IPS-18a (cell line): ENCODE measurements at regions not wholly inside any gene's neighbourhood (a gene's known extent, or its start where the extent isn't known, plus 50 kb on each side); places are given as distances from the start of the nearest gene placed in this dataset.

Experiments used
- H3K27ac ChIP-seq: one replicate; pipeline ENCODE4 v1.5.1; 2013; ENCODE audit warnings: low read length
- H3K27me3 ChIP-seq: one replicate; pipeline ENCODE4 v1.6.1; 2013; ENCODE audit warnings: mild to moderate bottlenecking, low read length; ENCODE audit not compliant: control insufficient read depth, insufficient read depth
- H3K36me3 ChIP-seq: one replicate; pipeline ENCODE4 v1.6.1; 2013; ENCODE audit warnings: low read depth, low read length; ENCODE audit not compliant: control insufficient read depth
- H3K4me1 ChIP-seq: one replicate; pipeline ENCODE4 v1.6.1; 2013; ENCODE audit warnings: low read depth, low read length; ENCODE audit not compliant: control insufficient read depth
- H3K4me3 ChIP-seq: one replicate; pipeline ENCODE4 v1.5.1; 2013; ENCODE audit warnings: low read length
- H3K9ac ChIP-seq: one replicate; pipeline ENCODE4 v1.6.1; 2013; ENCODE audit warnings: mild to moderate bottlenecking, low read length, moderate library complexity
- H3K9me3 ChIP-seq: one replicate; pipeline ENCODE4 v1.6.1; 2013; ENCODE audit warnings: low read depth, low read length; ENCODE audit not compliant: control insufficient read depth

DNA sequence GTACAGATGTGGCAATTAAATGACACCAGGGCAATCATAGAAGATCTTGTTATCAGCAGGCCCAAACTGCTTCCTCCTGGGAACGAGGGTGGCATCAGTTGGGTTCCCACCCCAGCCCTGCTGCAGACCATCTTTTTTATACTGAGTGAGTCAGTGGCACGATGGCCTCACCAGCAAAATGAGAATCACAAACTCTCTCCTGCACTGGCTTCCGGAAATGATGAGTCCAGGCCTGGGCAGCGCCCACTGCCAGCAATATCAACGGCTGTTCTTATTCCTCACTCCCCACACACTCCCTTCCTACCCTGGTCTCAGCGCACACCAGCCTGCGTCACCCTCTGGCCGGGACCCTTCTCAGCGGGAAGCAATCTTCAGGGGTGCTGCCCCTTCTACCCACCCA is 340.3 kb downstream of the FOXL1 start:
- H3K9ac ChIP-seq = no peak overlapping the region
- H3K4me3 ChIP-seq = no peak overlapping the region
- H3K27ac ChIP-seq = no peak overlapping the region
- no peaks in the 10 kb centered on the region for H3K4me1 ChIP-seq
- no peaks in the 10 kb centered on the region for H3K36me3 ChIP-seq
- no peaks in the 10 kb centered on the region for H3K9me3 ChIP-seq
- no peaks in the 10 kb centered on the region for H3K27me3 ChIP-seq

DNA sequence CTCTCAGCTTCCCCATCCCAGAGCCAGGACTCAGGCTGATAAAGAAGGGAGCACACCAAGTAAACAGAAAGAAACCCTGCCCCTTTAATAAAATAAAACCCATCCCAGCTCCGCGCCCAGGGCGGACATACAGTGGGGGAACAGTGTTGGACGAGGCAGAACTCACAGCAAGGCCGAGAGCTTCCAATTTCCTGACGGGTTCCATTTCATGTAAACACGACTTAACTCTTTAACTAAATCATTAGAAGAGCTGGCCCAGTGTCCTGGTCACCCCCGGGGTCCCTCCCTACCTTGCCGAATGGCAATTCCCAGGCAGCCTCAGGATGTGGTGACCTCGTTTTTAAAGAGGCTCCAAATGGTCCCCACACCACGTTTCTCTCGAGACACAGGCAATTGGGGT is 340.7 kb downstream of the FOXL1 start:
- Histone ChIP-seq H3K9ac (no peak overlapping the region), H3K4me1 (no peaks in the 10 kb centered on the region), H3K27ac (no peak overlapping the region), H3K9me3 (no peaks in the 10 kb centered on the region), H3K4me3 (no peak overlapping the region), H3K27me3 (no peaks in the 10 kb centered on the region), H3K36me3 (no peaks in the 10 kb centered on the region)

DNA sequence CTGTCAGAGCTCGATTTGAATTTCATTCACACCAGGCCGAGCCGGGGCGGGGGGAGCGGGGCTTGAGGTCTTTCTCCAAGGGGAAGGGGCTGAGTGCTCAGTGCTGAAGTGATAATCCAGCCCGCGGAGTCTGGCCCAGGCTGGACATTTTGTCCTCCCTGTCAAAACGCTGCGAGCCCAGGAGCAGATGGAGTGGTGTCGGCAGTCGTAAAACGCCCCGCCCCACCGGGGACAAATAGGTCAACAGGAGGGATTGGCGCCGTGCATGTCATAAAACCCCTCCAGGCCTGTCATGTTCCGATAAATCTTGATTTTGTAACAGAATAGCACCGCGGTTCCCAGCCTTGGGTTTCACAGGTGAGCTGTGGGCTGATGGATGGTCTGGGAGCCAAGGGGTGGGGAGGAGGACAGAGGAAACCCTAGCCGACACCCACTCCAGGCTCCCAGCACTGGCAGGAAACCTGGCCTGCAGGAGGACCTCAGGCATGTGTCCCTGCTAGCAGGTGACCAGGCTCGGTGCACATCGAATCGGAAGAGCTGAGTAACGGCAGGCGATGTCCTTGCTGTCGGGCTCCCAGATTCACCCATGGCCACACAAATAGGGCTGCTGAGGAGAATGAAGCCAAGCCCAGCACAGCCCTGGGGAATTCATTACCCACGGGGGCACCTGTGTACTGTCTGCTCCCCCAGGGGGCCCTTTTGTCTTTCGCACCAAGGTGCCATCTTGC is 341.4 kb downstream of the FOXL1 start:
- Histone ChIP-seq H3K4me1 (no peaks in the 10 kb centered on the region), H3K9me3 (no peaks in the 10 kb centered on the region), H3K9ac (no peak overlapping the region), H3K27me3 (no peaks in the 10 kb centered on the region), H3K4me3 (no peak overlapping the region), H3K36me3 (no peaks in the 10 kb centered on the region), H3K27ac (no peak overlapping the region)

DNA sequence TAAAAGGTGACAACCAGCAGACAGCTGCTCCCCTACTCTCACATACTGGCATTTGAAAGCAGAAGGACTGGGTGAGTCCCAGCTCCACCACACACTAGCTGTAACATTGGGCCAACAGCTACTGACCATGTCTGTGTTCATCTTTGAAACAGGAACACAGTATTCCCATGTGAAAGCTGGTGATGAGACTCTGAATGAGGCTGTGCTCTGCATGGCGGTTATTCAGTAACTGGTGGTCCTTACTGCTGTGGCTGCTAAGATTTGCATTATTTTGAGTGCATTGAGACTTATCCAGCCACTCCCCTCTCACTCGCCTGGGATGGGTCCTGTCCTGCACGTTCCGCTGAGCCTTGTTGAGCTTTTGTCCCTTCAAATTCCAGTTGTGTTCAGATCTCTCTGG is 342.9 kb downstream of the FOXL1 start:
- Histone ChIP-seq H3K27ac (no peak overlapping the region), H3K9ac (no peak overlapping the region), H3K4me3 (no peak overlapping the region), H3K27me3 (no peaks in the 10 kb centered on the region), H3K9me3 (no peaks in the 10 kb centered on the region), H3K36me3 (no peaks in the 10 kb centered on the region), H3K4me1 (no peaks in the 10 kb centered on the region)

DNA sequence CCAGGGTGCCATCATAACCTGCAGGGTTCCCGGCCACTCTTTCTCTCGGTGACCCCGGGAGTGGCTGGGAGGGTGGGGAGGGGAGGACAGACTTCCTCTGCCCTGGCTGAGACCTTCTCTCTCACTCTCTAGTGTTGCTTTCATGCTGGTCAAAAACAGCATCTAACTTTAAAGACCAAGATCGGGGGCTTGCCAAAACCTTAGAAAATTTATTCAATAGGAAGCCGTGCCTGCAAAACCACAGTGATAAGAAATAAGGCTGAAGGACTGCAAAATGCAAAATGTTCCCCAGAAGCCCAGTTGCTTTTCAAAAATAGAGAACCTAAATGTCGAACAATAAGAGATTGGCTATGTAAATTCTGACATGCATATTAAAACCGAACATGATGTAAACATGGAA is 344.0 kb downstream of the FOXL1 start:
- H3K4me3 ChIP-seq = no peak overlapping the region
- no peak overlapping the region for H3K9ac ChIP-seq
- no peaks in the 10 kb centered on the region for H3K9me3 ChIP-seq
- no peaks in the 10 kb centered on the region for H3K4me1 ChIP-seq
- H3K27me3 ChIP-seq = no peaks in the 10 kb centered on the region
- H3K27ac ChIP-seq = no peak overlapping the region
- H3K36me3 ChIP-seq = no peaks in the 10 kb centered on the region

DNA sequence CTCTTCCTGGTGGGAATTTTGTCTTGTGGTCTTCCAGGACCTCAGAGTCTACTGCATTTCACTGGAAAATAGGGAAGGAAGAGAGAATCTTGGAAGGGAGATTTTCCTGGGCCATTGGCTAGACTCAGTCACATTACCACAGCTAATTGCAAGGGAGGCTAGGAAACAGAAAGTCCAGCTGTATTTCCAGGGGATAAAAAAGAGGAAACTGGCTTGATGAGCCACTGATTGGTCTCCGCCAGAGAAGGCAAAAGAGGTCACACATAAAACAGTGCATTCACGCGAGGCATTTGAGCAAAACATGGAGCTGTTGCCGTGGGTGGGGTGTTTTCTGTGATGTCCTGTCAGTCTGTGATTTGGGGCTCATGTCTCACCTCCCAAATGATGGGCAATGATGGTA is 345.3 kb downstream of the FOXL1 start:
- Histone ChIP-seq H3K27me3 (no peaks in the 10 kb centered on the region), H3K27ac (no peak overlapping the region), H3K36me3 (no peaks in the 10 kb centered on the region), H3K9me3 (no peaks in the 10 kb centered on the region), H3K9ac (no peak overlapping the region), H3K4me1 (no peaks in the 10 kb centered on the region), H3K4me3 (no peak overlapping the region)

DNA sequence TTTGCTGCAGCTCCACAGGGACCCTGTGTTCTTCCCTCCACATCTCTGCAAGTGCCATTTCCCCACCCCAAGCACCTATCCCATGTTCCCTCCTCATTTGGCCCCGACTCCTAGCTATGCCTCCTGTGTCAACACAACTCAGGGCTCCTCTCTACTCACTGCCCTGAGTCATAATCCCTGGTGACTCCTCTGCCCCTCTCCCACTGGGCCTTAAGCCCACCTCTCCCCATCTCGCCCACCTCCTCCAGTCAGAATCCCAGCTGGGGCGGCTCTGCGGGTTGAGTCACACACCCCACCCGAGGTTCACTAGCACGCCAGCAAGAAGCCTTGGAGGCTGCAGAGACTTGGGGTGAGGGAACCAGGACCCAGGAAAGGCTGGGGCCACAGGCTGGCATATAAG is 346.2 kb downstream of the FOXL1 start:
- no peak overlapping the region for H3K27ac ChIP-seq
- no peaks in the 10 kb centered on the region for H3K27me3 ChIP-seq
- no peak overlapping the region for H3K4me3 ChIP-seq
- no peaks in the 10 kb centered on the region for H3K9me3 ChIP-seq
- no peaks in the 10 kb centered on the region for H3K4me1 ChIP-seq
- H3K9ac ChIP-seq = no peak overlapping the region
- no peaks in the 10 kb centered on the region for H3K36me3 ChIP-seq

DNA sequence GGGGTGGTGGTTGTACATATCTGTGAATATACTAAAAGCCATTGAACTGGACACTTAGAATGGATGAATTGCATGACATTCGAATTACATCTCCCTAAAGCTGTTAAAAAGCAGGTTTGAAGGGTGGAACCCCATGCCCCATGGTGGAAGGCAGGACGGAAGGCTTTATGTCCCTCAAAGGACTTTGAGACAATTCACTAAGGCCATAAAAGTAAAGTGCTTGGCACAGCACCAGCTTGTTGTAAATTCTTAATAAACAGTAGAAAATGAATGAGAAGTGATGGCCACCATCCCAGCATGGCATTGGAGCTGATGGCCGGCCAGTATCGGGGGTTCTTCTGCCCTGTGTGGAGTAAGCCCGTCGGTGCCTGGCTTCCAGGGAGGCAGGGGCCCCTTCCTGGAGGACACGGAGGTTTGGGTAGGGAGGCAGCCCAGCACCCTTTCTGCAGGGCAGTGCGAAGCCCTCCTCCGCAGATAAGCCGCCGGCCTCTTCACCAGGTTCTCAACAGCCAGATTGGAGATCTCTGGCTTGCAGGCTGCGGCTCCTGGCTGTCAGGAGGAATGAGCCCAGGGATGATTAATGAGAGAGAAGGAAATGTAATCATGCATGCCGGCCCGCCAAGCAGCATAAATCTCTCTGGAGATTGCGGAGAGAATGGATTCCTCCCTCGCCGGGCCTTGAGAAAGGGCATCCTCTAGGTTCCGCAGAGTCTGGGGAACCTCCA is 346.9 kb downstream of the FOXL1 start:
- no peaks in the 10 kb centered on the region for H3K36me3 ChIP-seq
- H3K9ac ChIP-seq = no peak overlapping the region
- no peaks in the 10 kb centered on the region for H3K4me1 ChIP-seq
- H3K4me3 ChIP-seq = no peak overlapping the region
- H3K27ac ChIP-seq = no peak overlapping the region
- H3K9me3 ChIP-seq = no peaks in the 10 kb centered on the region
- H3K27me3 ChIP-seq = no peaks in the 10 kb centered on the region

DNA sequence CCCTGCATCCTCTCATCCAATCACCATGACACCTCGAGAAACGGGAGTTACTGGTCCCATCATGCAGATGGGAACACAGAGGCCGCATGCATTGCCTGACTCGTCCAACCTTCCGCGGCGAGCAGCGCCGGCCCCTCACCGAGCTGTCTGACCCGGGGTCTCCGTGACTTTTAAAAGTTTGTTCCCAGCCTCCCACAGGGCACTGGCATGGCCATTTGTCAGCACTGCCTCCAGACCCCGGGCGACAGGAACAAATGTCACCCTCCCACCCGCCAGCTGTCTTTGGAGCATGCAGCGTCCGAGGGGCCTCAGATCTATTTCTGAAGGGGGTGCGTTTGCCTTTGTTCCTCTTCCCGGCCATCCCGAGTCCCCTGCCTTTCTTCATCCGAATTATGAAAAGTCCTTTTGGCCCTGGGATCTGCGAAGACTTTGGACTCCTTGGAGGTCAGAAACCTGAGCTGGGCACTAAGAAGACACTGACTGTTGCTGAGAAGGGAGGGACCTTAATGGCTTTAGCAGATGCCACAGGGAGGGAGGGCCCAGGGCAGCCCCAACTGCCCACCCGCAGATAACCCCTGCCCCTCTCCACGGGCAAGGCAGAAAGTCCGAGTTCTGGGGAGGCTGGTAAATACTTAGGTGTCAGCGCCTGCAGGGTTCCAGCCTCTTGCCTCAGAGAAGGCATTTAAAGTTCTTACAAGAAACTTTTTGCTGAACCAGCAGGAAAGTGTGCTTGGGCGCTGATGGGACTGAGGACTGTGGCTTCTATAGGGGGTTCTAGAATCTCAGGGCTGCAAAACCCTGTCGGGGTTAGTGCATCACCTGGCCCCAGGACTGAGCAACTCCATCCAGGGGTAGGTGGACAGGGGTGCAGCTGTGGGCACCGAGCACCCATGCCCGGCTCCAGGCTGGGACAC is 348.1 kb downstream of the FOXL1 start:
- Histone ChIP-seq H3K9me3 (no peaks in the 10 kb centered on the region), H3K36me3 (no peaks in the 10 kb centered on the region), H3K27ac (no peak overlapping the region), H3K4me3 (no peak overlapping the region), H3K9ac (no peak overlapping the region), H3K4me1 (peaks cover 5% of the 10 kb centered on the region), H3K27me3 (no peaks in the 10 kb centered on the region)

DNA sequence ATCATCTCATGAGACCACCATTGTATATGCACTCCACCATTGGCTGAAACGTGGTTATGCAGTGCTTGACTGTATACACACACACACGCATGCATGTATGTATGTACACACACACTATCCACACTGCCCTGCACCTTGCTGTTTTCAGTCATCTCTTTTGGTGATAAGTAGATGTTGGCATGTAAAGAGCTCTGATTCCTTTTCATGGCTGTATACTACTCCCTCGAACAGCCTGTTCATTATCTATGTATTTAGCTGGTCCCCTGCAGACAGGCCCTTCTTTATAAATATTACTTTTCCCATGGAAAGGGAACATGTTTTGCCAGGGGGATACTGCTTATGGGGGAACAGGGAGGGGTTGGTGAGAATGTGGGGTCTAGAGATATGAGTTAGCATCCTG is 349.4 kb downstream of the FOXL1 start:
- Histone ChIP-seq H3K27me3 (no peaks in the 10 kb centered on the region), H3K36me3 (no peaks in the 10 kb centered on the region), H3K9ac (no peak overlapping the region), H3K9me3 (no peaks in the 10 kb centered on the region), H3K27ac (no peak overlapping the region), H3K4me3 (no peak overlapping the region), H3K4me1 (peaks cover 6% of the 10 kb centered on the region)

DNA sequence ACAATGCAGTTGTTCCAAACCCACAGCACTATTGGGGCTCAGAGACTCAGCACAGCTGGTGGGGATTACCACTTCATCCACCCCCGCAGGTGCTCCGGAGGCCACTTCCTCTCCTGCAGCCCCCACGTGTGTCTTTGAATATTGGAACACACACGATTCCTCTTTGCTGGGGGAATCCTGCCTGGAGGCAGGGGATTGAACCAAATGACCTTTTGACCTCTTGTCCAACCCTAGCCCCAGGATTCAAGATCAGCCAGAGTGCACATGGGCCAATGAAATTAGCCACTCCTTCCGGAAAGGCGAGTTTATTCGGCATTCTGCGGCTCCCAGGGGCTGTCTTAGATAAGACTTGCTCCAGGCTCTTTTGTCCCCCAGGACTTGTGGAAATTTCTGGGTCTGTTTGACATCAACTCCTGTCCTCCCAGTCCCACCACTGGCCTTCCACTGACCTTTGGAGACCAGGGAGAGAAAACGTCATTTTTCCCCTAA is 350.2 kb downstream of the FOXL1 start:
- H3K4me1 ChIP-seq = peaks cover 6% of the 10 kb centered on the region
- H3K9ac ChIP-seq = no peak overlapping the region
- no peak overlapping the region for H3K4me3 ChIP-seq
- no peaks in the 10 kb centered on the region for H3K27me3 ChIP-seq
- no peaks in the 10 kb centered on the region for H3K36me3 ChIP-seq
- H3K9me3 ChIP-seq = no peaks in the 10 kb centered on the region
- H3K27ac ChIP-seq = no peak overlapping the region
